ENCODE measurements at regions not wholly inside any gene's neighbourhood (a gene's known extent, or its start where the extent isn't known, plus 50 kb on each side); places are given as distances from the start of the nearest gene placed in this dataset.

DNA sequence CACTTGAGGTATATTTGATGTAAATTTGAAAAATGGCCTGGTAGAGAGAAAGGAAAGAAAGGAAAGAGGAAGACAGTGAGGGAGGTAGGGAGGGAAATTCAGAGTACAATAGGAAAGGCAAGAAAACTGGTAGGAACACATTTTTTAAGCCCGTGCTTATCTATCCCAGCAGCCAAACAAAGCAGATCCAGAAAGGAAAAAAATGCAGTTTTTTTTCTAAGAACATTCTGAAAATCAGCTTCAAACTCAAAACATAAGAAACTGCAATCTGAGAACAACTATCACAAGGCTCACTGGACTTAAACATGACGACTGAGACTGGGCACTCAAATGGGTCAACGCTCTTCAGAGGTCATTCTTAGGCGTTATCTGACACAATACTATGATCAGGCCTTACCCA, 408.3 kb upstream of the DDI1 start:
- no peak for DNase-seq

DNA sequence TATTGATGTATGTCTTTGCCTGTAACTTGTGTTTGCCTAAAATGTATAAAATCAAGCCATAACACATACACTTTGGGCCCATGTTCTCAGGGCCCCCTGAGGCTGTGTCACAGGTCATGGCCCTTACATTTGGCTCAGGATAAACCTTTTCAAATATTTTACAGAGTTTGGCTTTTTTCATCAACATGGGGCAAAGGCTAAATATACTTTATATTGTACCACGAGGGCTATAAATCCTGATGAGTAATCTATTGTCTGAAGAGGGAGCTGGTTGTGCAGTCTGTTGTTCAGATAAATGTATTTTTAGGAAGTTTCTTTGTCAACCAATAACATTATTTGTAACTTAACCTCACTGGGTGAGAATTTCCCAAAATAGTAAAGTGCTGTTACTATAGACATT, 404.6 kb upstream of the DDI1 start:
- DNase-seq, result no peak

DNA sequence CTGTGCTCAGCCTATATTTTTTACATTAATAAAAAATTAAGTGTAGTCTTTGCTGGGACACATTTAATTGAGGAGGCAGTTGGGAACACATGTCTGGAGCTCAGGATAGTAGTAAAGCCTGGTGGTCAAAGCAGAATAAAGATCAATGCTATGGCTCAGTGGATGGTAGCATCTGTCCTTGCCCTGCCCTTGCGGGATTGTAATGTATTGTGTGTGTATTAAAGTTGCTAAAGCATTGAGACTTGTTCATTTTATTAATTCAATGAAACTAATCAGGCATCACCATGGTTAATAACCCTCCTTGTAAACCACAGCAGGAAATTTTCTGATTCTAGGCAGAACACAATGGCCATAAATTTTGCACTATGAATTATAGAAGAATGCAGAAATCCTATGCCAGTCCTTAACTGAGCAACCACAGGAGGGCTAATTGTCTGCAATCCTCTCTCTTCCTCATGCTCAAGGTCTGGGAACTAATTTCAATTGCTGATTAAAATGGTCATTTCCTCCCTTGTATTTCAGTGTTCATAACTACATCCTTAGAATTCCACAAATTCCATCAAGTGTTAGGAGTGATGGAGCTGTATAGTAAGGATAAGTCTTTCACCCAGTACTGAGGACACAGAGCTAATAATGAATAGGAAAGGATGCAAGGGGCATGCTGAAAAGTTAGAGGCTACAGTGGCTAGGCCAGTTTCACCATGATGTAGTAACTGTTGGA, 403.2 kb upstream of the DDI1 start:
- no peak for DNase-seq

DNA sequence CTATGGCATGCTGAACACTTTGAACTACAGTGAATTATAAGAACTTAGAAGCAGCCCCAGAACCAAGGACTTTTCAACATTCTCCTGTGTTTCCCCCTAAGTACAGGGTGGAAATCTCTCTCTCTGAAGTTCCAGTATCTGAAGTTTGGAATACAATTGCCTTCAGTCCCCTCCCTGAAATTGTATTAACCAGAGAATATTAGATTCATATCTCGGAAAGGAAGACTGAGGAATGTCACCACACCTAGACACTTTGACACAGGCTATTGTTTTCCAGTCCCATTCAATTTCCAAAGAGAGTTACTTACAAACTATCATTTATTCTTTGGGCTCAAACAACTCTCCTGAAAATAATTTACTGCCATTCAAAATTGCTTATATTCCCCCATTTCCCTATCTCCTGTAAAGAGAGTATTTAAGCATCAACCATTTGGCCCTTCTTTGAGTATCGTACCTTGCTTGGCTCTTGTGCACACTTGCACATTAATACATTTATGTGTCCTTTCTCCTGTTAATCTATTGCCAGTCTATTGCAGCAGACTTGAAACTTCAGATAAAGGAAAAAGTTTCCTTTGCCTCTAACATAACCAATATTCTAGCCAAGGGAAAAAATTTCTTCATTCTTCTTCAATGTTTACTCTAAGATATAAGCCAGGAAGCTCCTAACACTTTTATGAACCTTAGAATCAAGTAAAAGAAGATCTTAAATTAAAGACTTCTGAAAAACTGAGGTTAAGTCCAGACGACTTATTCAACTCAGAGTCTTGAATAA, 402.4 kb upstream of the DDI1 start:
- DNase-seq, result no peak

DNA sequence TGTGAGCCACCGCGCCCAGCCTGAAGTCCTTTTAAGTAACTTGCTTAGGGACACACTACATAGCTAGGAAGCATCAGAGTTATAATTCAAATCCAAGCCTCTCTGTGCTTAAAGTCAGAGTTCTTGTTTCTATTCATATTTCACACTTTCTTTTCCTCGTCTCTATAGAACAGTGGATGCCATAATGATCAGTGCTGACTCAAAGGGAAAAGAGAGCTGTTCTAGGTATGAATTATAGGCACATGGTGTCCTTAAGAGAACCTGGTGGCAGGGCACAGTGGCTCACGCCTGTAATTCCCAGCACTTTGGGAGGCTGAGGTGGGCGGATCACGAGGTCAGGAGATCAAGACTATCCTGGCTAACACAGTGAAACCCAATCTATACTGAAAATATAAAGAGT, 400.2 kb upstream of the DDI1 start:
- DNase-seq, result no peak

DNA sequence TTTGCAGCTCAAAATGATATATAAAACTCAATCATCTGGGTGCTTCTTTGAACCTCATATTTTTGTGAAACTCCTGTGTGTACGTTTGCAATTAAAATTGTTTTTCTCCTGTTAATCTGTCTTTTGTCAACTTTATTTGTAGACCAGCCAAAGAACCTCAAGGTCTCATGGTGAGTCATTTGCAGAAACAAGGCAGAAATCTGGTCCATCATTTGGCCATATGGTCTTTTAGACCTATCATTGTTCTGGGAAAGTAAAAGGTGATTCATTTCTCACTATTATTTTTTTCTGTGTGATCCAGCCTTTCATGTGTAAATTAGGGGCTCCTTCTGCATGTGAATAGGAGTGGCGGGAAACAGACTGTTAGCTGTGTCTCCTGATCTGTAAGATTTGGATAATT, 399.1 kb upstream of the DDI1 start:
- no peak for DNase-seq

DNA sequence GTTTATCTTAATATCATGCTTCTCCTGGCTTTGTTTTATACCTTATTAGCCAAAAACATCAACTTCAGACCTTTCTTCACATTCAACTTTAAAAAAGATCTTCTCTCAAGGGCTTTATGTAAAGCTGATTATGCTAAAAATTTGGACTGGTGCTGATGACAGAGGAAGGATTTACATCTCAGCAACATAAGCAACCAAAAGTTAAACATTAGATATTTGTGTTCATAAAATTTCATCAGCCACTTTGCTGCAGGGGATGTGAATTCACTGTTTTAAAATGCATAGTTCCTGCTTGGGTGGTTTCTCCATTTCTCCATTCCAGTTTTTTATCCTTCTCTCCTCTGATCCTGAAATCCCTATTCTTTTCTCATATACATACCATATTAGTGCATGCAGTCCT, 398.6 kb upstream of the DDI1 start:
- DNase-seq, result no peak

DNA sequence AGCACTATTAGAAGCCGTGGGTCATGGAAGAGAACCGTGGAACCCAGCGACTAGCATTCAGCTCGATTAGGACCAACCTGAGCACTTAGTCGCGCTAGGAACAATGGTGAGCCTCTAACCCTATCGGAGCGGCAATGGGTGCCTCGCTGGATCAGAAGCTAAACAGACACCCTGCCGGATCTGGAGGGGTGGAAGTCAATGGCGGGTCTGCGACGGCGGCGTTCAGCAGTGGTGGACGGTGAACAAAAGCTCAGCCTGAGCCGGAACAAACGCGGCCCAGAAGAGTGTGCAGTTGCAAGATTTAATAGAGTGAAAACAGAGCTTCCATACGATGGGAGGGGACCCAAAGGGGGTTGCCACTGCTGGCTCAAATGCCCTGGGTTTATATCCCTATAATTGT, 391.8 kb upstream of the DDI1 start:
- no peak for DNase-seq

DNA sequence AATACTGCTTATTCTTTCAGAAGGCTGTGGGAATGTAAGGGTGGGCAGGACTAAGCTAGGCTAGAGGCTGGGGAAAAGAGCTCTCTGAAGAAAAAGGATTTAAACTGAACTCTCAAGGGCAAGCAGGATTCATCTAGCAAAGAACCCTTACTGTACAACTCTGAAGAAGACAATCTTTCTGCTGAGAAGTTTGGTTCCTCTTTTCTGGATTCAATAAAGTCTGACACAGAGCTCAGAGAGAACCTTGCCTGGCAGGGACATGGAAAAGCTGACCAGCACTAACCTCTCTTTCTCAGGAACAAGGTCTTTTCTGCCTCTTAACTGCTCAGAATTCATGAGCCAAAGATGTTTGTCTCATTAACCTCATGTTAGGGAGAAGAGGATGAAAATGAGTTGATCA, 388.4 kb upstream of the DDI1 start:
- no peak for DNase-seq

DNA sequence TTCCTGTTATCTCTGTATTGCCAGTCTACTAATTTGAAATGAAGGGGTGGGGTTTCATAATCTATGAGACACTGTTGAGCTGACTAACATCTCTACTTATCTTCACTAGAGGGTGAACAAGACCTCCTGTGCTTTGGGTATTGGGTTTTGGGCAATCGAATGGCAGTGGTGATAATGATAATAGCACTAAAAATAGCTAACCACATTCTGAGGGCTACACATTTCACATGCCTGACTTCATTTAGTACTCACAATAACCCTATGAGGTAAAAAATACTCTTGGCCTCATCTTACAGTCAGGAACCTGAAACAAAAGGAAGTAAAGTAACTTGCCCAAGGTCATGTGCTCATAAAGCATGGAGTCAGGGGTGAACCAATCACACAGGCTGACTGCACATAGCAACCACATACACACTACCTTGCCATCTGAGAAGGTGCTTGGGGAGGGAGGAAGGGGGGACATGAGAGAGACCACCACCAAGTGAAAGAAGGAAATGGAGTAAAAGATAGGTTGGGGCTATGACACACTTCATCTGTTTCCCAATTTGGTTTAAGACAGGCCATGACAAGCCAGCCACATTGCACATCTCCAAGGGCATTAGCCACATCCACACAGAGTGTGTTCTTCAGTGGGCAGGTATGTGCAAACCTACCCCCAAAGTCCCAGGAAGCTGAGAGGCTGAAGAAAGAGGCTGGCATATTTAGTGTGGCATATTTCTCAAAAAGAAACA, 387.6 kb upstream of the DDI1 start:
- no peak for DNase-seq

DNA sequence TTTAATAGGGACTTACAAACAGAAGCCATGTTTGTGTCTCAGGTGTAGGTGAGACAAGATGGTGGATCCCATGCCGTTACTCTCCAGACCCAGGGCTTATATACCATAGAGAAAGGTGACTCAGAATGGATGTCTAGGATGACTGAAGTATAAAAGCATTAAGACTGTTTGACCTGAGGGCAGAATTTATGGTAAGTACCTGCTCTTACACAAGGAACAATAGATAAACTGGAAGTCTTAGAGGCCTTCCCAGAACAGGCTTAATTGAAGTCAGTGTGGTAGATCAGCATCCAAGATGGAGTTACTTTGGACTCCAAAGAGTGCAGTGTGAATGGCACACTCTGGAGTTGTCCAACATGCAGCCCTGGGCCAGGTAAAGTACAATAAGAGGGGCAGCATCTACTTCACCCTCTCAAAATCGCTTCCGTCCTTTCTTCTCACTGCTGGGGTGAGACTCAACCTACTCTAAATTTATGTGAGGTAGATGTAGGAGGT, 387.0 kb upstream of the DDI1 start:
- no peak for DNase-seq

DNA sequence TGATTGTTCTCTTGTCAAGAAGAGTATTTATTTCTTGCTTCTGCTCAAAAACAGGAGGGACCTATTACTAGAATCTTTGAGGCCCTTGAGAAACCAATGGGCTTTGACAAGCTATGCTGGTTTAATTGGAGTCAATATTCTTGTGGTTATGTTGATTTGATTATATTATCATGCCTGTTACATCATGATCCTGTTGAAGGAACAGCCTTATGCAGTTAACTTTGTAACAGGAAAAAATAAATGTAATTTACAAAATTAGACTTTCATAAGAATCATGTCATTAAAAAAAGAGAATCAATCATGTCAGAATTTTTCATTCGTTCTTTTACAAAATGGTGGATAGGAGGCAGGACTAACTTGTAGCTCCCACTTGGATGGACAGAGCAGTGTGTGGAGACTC, 386.1 kb upstream of the DDI1 start:
- no peak for DNase-seq

DNA sequence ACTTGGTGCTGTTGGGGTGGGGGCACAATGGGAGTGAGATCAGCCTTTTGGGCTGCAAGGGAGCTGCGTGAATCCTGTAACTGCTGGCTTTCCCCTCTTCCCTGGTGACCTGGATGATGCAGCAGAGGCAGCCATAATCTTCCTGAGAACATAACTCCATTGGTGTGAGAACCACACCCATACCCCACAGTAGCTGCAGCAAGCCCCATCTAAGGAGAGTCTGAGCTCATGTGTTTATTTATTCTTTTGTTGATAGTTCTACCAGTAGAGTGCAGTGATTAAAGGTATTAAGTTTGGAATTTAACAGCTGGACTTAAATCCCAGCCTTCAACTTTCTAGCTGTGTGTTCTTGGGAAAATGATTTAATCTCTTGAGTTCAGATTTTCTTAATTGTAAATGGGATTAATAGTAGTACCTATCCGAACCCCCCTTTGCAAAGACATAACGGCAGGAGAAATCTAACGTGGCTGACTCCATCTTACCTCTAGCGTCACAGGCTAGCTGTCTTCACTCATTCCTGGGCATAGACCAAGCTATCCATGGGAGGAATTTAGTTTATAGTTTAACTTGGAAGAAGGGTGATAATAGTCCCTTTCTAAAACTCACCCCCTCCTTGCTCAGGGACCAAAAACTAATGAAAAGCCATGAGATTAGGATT, 385.0 kb upstream of the DDI1 start:
- no peak for DNase-seq

DNA sequence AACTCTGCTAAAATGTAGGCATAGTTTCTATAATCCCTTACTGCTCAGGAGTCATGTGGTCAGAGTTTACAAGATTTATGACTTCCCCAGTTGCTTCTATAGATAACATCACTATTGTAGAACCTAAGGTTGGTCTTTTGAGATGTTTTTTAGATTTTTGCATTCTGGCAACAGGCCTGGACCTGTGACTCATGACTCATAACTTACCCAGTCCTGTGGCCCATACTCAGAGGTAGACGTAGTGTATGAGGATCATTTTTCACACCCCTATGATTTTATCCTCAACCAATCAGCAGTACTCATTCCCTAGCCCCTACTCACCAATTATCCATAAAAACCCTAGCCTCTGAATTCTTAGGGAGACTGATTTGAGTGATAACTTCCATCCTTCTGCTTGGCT, 384.4 kb upstream of the DDI1 start:
- no peak for DNase-seq

DNA sequence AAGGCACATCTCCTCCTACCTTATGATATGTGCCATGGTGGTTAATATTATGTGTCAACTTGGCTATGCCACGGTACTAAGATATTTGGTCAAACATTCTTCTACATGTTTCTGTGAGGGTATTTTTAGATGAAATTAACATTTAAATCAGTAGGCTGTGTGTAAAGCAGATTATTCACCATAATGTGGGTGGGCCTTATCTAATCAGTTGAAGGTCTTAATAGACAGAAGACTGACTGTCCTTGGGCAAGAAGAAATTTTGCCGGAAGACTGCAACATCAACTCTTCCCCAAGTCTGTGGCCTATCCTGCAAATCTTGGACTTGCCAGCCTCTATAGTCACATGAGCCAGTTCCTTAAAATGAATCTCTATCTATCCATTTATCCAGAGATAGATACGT, 380.1 kb upstream of the DDI1 start:
- DNase-seq, result no peak

DNA sequence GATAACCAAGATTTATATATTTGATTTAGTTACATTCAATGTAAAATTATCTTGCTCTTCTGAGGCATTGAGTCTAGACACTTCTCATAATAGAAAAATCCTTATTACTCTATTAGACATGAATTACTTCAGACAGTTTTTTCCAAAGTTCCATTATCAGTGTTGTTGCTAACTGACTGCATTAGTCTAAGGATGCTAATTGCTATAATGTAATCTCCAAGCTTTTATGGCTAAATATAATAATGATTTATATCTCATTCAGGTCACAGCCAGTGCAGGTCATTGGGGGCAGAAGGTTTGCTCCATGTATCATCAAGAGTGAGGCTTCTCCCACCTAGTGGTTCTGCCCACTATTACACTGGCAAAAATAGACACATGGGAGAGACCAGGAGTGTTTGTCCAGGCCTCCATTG, 377.2 kb upstream of the DDI1 start:
- DNase-seq, result no peak

DNA sequence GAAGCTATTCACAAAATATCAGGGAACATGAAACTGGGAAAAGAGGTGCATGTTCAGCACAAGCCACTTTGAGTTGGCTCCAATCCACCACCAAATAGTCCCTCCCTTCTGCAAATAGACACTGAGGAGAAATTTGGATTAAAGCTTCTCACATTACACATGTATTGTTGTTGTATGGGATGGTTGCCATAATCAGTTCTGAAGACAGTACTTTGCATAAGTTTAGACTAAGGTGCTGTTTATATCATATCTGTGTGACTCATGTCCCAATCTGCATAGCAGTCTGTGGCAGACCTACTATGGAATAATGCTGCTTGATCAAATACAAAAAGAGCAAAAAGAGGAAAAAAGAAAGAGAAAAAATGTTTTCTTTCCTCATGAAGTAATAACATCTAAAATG, 376.7 kb upstream of the DDI1 start:
- no peak for DNase-seq

DNA sequence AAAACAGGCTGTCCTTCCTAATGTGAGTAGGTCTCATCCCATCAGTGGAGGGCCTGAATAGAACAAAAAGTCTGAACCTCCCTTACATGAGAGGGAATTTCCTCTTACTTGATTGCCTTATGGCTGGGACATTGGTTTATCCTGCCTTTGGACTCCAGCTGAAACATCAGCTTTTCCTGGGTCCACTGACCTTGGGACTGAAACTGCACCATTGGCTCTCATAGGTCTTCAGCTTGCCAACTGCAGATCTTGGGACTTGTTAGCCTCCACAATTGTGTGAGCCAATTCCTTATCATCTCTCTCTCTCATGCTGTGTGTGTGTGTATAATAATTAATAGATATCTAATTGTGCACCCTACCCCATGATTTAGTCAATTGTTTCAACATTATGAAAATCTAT, 375.3 kb upstream of the DDI1 start:
- DNase-seq, result no peak

DNA sequence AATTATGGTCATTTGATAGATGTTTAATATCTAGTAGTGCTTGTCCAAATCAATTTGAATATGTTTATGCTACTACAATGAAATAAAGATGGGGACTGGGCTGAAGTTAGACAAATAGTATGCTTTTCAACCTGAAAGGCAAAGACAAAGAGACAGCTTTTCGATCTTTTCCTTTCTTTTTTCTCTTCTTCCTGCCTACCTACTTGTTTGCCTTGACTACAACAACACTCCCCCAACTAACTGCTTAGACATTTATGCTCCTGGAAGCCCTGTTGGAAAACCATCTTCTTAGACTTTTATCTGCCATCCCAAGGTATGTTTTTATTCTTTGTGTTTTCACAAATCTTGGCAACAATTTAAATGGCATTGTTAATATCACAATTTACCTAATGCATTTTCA, 374.4 kb upstream of the DDI1 start:
- DNase-seq, result no peak

DNA sequence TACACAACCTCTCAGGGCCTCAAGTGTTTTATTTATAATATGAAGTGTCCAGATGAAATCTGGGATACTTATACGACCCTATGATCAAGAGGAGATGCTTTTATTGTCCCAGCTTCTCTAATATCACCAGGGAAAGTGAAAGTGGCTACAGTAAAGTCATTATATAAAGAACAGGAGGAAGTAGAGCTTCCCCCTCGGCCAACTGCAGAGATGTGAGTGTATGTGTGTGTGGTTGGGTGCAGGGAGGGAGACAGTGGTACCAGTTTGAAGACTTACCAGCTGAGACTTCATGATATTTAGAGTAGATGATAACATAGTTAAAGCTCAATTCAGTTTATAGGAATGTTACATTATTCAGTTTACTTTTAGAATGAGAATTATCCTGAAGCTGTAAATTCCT, 373.6 kb upstream of the DDI1 start:
- DNase-seq, result no peak

DNA sequence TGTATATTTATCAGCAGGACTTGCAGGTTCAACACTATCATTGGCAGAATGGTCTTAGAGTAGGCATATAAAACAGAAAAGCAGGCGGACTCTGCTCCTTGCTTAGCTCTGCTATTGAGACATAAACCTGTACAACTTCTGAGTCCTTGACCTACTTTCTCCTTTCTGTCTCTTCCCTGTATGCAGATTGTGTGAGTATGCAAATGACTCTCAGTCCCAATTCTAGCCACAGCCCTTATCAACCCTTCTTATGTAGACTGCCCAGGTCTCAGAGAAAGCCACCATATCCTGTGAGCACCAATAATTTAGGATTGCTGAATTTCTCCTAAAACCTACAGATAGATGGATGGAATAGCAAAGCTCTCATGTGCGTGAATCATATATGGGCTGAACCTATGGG, 367.6 kb upstream of the DDI1 start:
- DNase-seq, result no peak

DNA sequence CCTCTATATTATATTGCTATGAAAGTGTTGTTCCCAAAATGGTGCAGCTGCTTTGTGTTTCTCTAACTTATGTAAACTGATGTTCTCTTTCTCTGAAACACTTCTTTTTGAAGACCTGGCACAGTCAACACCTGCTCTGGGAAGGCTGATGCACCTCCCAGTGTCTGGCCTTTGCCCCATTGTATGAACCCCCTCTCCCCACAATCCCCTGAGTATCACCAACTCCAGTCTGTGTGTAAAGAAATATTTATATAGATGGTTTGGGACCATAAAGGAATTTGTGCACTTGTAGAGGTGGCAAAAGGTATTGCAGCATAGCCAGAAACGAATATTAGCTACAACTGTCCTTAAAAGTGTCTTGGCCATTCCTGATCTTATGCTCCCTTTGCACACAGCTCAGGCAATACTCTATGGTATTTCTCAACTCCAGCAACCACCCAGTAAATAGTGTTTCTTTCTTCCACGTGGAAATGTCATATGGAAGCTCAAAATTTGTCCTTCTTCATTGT, 365.2 kb upstream of the DDI1 start:
- no peak for DNase-seq

DNA sequence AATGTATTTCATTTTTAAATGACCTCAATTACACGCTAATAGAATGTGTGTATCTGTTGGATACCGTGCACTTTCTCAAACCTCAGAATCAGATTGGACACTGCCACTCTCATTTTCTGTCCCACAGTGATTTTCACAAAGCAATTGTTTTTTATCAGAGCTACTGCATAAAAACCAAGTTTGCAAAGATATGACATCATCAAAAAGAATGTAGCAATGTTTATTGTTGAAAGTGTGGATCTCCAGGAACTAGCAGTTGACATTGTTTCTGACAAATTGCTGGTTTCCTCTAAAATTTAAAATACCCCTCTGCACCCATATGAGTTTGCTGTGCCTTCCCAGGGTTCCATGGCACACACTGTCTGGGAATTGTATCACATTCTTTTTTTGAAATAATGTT, 362.7 kb upstream of the DDI1 start:
- no peak for DNase-seq
